Osteoblast (primary cell): ENCODE measurements at regions not wholly inside any gene's neighbourhood (a gene's known extent, or its start where the extent isn't known, plus 50 kb on each side); places are given as distances from the start of the nearest gene placed in this dataset.

Experiments used
- DNase-seq: peaks from one replicate; pipeline ENCODE4 v3.0.0; 2011; ENCODE audit warnings: low spot score, mixed read lengths; ENCODE audit not compliant: insufficient read length; ENCODE audit errors: missing footprints
- H2AFZ ChIP-seq: 2 replicates; pipeline ENCODE4 v1.6.0; 2011; ENCODE audit warnings: mild to moderate bottlenecking, low read length
- H3K27ac ChIP-seq: 2 replicates; pipeline ENCODE4 v1.5.1; 2011; ENCODE audit warnings: mild to moderate bottlenecking, low read depth, low read length, moderate library complexity
- H3K27me3 ChIP-seq: 2 replicates; pipeline ENCODE4 v1.6.0; 2012; ENCODE audit warnings: mild to moderate bottlenecking, control low read depth, inconsistent platforms, low read length, moderate library complexity; ENCODE audit not compliant: insufficient read depth
- H3K36me3 ChIP-seq: 2 replicates; pipeline ENCODE4 v1.5.1; 2011; ENCODE audit warnings: mild to moderate bottlenecking, low read length, control low read depth, moderate library complexity; ENCODE audit not compliant: insufficient read depth
- H3K4me1 ChIP-seq: 2 replicates; pipeline ENCODE4 v1.5.1; 2011; ENCODE audit warnings: mild to moderate bottlenecking, low read length, control low read depth, moderate library complexity; ENCODE audit not compliant: insufficient read depth
- H3K4me2 ChIP-seq: 2 replicates; pipeline ENCODE4 v1.6.0; 2011; ENCODE audit warnings: mild to moderate bottlenecking, low read length; ENCODE audit not compliant: insufficient read depth
- H3K4me3 ChIP-seq: fragments of 200-600 bp; sonication (generic); 3 replicates; pipeline ENCODE4 v1.5.1; 2012; ENCODE audit warnings: mild to moderate bottlenecking, low read length, inconsistent platforms; ENCODE audit not compliant: insufficient read depth
- H3K79me2 ChIP-seq: 2 replicates; pipeline ENCODE4 v1.6.0; 2012; ENCODE audit warnings: mild to moderate bottlenecking, low read length, control low read depth, inconsistent platforms; ENCODE audit not compliant: insufficient read depth
- H3K9me3 ChIP-seq: 2 replicates; pipeline ENCODE4 v1.5.1; 2011; ENCODE audit warnings: low read depth, low read length, control low read depth
- H4K20me1 ChIP-seq: 2 replicates; pipeline ENCODE4 v1.6.0; 2012; ENCODE audit warnings: mild to moderate bottlenecking, low read length, control low read depth; ENCODE audit not compliant: insufficient read depth
- TF ChIP-seq, protein P1 (sequence below): IDR thresholded peaks from 2 replicates; pipeline ENCODE4 v1.5.1; 2011; ENCODE audit warnings: mild to moderate bottlenecking, low read depth, low read length, moderate library complexity; ENCODE audit errors: extremely low read depth

DNA sequence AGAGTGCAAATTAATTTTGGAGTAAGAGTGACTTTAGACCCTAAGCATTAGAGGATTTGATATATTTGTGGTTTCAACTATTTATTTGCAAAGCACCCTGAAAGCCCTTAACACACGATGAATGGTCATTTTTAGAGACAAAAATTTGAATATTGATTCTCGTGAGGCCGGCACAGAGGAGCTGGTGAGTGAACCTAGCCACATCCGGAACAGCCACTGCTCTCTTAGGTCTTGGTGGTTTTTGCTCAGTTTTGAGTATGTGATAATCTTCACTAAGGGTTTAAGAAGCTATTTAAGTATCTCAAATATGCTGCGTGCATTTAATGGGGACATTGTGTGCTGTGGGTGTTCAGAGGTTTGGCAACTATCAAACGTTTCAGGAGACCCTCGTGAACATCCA is 204.8 kb downstream of the TSN start:
- DNase-seq, result no peak
- H3K9me3 ChIP-seq, result no peaks in the 10 kb centered on the region
- H3K4me1 ChIP-seq, result no peaks in the 10 kb centered on the region
- no peaks in the 10 kb centered on the region for H3K79me2 ChIP-seq
- H4K20me1 ChIP-seq, result no peaks in the 10 kb centered on the region
- H3K4me3 ChIP-seq, result no peak overlapping the region
- no peaks in the 10 kb centered on the region for H3K36me3 ChIP-seq
- no peak overlapping the region for H3K4me2 ChIP-seq
- TF ChIP-seq, protein P1, sequence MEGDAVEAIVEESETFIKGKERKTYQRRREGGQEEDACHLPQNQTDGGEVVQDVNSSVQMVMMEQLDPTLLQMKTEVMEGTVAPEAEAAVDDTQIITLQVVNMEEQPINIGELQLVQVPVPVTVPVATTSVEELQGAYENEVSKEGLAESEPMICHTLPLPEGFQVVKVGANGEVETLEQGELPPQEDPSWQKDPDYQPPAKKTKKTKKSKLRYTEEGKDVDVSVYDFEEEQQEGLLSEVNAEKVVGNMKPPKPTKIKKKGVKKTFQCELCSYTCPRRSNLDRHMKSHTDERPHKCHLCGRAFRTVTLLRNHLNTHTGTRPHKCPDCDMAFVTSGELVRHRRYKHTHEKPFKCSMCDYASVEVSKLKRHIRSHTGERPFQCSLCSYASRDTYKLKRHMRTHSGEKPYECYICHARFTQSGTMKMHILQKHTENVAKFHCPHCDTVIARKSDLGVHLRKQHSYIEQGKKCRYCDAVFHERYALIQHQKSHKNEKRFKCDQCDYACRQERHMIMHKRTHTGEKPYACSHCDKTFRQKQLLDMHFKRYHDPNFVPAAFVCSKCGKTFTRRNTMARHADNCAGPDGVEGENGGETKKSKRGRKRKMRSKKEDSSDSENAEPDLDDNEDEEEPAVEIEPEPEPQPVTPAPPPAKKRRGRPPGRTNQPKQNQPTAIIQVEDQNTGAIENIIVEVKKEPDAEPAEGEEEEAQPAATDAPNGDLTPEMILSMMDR, result no peak
- H3K27ac ChIP-seq, result no peak overlapping the region
- no peaks in the 10 kb centered on the region for H3K27me3 ChIP-seq
- H2AFZ ChIP-seq, result no peak overlapping the region

DNA sequence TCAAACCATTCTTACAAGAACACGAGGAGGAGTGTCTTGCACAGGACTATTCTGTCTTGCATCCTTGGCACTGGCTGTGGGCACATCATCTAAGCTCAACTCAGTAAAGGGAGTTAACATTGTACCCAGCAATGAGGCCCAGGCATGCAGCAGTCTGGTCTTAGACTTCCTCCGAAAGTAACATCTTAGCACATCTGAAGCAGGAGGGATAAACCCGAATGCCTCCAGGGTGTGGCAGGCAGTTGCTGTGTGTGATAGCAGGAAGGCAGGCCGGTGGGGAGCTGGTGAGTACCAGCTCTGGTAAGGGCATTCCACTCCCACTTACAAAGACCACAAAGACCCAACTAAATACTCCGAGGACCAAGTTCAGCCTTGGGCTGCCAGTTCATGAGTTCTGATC is 206.3 kb downstream of the TSN start:
- H3K9me3 ChIP-seq, result no peaks in the 10 kb centered on the region
- no peaks in the 10 kb centered on the region for H3K36me3 ChIP-seq
- H3K79me2 ChIP-seq, result no peaks in the 10 kb centered on the region
- no peak overlapping the region for H3K4me2 ChIP-seq
- no peak overlapping the region for H3K27ac ChIP-seq
- H4K20me1 ChIP-seq, result no peaks in the 10 kb centered on the region
- no peak overlapping the region for H3K4me3 ChIP-seq
- no peaks in the 10 kb centered on the region for H3K4me1 ChIP-seq
- no peaks in the 10 kb centered on the region for H3K27me3 ChIP-seq
- TF ChIP-seq, protein P1, result no peak
- H2AFZ ChIP-seq, result no peak overlapping the region
- DNase-seq, result no peak

DNA sequence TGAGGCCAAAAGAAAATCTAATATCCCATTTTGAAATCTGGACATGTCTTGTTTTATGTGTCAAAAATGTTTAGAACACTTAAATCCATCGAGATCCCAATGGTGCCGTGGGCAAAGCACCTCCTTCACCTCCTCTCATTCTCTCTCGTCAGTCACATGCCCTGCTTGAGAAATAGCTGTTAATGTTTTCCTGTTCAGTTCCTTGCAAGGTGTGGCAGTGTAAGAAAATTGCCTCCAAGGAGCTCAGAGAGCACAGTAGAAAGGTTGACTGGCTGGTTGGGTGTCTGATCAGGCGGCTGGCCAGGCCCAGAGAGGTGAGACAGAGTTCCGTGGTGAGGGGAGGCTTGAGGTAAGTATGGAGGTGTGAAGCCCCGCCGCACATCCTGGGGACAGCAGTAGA is 210.2 kb downstream of the TSN start:
- TF ChIP-seq, protein P1, result no peak
- no peak for DNase-seq
- H4K20me1 ChIP-seq, result no peaks in the 10 kb centered on the region
- no peaks in the 10 kb centered on the region for H3K79me2 ChIP-seq
- no peak overlapping the region for H3K4me2 ChIP-seq
- no peaks in the 10 kb centered on the region for H3K4me1 ChIP-seq
- no peaks in the 10 kb centered on the region for H3K27me3 ChIP-seq
- H3K36me3 ChIP-seq, result no peaks in the 10 kb centered on the region
- H3K9me3 ChIP-seq, result no peaks in the 10 kb centered on the region
- H3K4me3 ChIP-seq, result no peak overlapping the region
- H3K27ac ChIP-seq, result no peak overlapping the region
- no peak overlapping the region for H2AFZ ChIP-seq

DNA sequence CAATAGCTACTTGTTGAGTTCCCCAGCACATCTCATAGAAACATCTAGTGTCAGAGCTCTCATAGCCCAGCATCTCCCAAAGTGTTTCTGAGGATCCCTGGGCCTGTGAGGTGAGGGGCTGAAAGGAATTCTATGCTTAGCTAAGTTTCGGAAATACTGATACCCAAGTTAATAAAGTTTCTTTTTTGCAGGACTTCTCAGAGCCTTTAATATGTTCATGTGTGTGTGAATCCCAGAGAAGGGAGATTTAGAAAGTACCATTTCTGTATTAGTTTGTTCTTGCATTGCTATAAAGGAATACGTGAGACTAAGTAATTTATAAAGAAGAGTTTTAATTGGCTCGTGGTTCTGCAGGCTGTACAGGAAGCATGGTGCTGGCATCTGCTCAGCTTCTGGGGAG is 211.2 kb downstream of the TSN start:
- no peak overlapping the region for H3K27ac ChIP-seq
- H3K4me3 ChIP-seq, result no peak overlapping the region
- H3K4me2 ChIP-seq, result no peak overlapping the region
- H3K4me1 ChIP-seq, result no peaks in the 10 kb centered on the region
- H3K36me3 ChIP-seq, result no peaks in the 10 kb centered on the region
- no peaks in the 10 kb centered on the region for H3K27me3 ChIP-seq
- no peaks in the 10 kb centered on the region for H3K79me2 ChIP-seq
- H2AFZ ChIP-seq, result no peak overlapping the region
- DNase-seq, result no peak
- TF ChIP-seq, protein P1, result no peak
- H3K9me3 ChIP-seq, result no peaks in the 10 kb centered on the region
- H4K20me1 ChIP-seq, result no peaks in the 10 kb centered on the region
